Fibroblast of the conjunctiva (primary cell): ENCODE measurements at regions not wholly inside any gene's neighbourhood (a gene's known extent, or its start where the extent isn't known, plus 50 kb on each side); places are given as distances from the start of the nearest gene placed in this dataset.

Source experiments
- DNase-seq: peaks from one replicate; pipeline ENCODE4 v3.0.0-alpha.2; 2010; ENCODE audit warnings: low read depth

- no peak for DNase-seq
Observed at GRCh38 chr2:71776227-71776626, 322.9 kb downstream of the DYSF start.

DNA sequence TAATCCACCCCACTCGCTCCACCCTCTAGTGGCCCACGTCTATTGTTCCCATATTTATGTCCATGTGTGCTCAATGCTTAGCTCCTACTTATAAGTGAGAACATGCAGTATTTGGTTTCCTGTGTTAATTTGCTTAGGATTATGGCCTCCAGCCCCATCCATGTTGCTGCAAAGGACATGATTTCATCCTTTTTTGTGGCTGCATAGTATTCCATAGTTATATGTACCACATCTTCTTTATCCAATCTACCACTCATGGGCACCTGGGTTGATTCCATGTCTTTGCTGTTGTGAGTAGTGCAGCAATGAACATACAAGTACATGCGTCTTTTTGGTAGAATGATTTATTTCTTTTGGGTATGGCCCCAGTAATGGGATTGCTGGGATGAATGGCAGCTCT is 319.9 kb downstream of the DYSF start:
- no peak for DNase-seq

- DNase-seq, result no peak
Observed at GRCh38 chr2:71772510-71773172, 319.3 kb downstream of the DYSF start.

GRCh38 chr2:71767663-71768062 is 314.3 kb downstream of the DYSF start:
- no peak for DNase-seq

DNA sequence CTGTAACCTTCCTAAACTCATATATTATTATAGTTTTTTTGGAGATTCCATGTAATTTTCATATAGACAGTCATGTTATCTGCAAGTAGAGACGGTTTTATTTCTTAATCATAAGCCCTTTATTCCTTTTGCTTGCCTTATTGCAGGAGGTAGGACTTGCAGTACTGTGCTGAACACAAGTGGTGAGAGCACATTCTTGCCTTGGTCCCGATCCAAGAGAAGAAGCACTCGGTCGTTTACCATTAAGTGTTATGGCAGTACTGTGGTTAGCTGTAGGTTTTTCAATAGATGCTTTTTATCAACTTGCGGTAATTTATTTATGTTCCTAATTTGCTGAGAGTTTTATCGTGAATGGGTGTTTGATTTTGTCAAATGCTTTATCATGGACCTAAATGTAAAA is 305.7 kb downstream of the DYSF start:
- DNase-seq, result no peak

DNA sequence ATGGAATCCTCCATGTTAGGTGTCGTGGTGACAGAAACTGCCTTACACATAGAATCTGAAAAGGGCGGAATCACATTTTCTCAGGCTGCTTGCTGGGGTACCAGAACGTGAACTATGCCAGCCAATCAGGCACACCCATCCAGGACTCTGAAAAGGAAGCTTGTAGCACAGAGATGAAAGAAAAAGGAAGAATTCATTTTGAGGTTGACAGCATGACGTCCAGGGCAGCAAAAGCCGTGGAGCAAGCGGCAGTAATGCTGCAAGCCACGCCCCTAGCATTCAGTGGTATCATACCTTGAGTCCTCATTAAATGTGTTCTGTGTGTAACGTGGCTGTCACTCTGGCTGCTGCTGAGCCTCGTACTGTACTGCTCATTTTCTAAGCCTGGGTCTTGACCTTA is 304.0 kb downstream of the DYSF start:
- no peak for DNase-seq

- no peak for DNase-seq
Observed at GRCh38 chr2:71756280-71756906, 303.0 kb downstream of the DYSF start.

- DNase-seq, result no peak
Observed at GRCh38 chr2:71751590-71751989, 298.2 kb downstream of the DYSF start.

GRCh38 chr2:71749671-71750101 is 296.3 kb downstream of the DYSF start:
- DNase-seq, result no peak

DNA sequence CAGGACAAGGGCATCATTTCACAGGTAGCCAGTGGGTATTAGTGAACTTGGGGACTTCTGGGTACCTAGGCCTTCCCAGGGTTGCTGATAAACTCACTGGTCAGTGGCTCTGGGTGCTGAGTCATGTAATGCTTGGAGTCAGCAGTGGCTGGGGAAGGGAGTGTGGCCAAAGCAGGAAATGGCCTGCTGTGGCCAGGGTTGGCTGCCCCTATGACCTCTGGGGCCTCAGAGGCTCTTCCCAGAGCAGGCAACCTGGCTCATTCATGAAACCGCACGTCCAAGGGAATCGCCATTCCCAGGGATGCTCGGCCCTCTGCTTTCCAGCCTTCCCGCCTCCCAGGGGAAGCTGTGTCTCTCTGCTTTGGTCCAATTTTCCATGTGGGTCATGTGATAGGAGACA is 294.9 kb downstream of the DYSF start:
- no peak for DNase-seq

DNA sequence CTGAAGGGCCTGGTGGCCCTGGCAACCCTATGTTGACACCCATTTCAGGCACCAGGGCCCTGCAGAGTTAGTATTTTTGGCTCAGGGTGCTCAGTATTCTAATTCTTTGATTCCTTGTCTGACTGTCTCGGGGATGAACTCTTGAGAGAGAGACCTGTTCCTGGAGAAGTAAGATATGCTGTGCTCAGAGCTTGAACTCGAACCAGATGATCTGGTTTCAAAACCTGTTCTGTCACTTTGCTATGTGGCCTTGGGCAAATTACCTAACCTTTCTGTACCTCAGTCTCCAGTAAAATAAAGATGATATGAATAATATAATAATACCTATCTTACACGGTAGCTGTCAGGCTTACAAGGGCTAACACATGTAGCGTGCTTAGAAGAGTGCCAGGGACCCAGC is 294.2 kb downstream of the DYSF start:
- DNase-seq, result no peak

DNA sequence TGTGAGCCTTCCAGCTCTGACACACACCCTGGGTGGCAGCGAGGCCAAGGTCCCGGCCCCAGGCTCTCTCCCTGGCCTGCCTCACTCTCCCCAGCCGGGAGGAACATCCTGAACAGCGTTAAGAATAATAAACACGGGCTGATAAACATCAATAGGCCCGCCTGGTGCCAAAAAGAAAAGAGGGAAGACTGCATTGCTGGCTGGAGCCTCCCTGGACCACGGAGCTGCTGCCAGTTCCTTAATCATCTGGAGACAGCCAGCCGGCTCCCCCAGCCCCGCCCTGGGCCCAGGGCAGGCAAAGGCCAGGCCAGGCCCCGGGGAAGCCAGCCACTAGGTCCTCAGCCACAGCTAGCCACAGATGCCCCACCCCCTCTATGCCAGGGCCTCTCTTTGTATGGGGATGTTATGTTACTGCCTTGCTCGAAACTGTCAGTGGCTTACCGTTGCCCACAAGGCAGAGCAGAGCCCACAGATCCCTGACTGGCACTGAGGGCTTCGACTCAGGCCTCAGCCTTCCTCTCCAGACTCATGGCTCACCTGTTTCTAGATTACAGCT is 293.7 kb downstream of the DYSF start:
- DNase-seq, result peak; percentile 23

DNA sequence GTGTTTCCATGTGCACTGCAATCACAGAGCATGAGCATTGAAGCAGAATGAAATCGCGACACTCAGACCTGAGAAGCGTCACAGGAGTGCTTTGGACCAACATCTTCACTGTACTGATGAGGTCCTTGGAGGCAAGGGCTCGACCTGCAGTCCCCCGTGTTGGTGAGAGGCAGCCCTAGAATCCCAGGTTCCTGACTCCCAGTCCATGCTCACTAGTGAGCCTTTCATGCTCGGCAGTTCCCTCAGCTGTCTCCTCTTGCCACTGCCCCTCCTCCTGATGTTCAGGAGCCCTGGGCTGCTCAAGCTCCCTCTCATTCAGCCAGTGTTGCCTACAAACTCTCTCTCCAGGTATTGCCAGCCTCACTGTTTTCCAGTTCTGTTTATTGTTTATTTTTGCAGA is 291.4 kb downstream of the DYSF start:
- no peak for DNase-seq

DNA sequence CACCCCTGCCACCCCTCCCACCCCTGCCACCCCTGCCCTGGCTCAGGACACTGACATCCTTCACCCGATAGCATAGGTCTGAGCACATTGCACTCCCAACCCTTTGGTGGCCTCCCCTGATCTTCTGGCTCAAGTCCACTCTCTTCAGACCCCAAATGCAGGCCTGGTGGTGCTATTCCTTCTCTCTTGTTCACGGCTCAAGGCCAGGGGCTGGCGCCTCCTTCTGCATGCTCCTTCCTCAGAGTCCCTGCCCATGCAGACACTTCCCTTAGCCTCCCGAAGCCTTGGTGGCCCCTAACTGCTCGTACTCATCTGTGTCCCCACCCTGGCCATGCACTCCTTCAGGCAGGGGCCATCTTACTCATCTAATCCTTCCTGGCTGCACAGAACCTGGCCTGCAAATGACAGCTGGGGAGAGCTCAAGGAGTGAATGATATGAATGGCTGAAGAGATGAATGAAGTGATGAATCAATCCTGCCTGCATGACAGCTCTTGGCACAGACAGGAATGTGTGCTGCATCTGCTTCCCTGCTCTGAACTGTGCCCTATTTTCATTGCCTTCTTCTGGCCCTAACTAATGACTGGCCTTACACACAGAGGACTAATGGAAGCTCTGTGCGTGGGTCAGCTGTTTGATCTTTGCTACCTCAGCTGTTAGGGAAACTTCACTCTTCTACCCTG is 290.8 kb downstream of the DYSF start:
- no peak for DNase-seq

GRCh38 chr2:71742953-71743601 is 289.7 kb downstream of the DYSF start:
- DNase-seq, result peak; percentile 77

- no peak for DNase-seq
Observed at GRCh38 chr2:71736986-71737385, 283.6 kb downstream of the DYSF start.

DNA sequence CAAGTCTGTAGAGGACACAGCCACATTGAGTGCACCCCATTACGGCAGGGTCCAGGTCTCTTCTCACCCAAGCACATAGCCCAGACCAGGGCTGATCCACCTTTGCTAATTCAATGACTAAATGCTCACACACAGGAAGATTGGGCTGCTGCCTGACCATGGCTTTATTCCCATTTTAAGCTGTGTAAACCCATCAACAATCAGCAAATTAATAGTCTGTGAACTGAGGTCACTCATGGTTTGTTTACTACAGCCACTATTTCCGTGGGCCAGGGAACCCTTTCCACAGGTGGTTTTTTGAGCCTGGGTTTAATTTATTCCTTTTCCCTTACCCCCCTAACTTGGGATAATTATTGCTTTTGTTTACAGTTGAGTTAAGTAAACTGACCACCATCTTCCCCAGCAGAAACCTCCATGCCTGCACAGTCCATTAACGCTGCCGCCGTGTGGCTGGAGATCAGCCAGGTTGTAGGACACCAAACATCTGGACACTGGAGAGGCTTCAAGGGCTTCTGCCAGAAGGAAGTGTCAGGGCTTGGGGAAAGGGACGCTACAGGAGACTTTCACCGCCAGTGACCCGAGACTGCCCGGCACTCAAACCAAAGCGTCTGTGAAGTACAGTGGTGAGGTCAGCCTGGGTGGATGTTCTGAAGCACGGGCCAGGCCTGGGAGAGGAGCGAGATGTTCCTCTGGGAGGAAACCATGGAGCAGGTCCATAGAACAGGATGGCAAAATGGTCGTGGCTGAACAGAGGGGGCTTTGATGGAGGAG is 282.9 kb downstream of the DYSF start:
- no peak for DNase-seq
